Spleen (tissue), 7 donors: ENCODE measurements at regions not wholly inside any gene's neighbourhood (a gene's known extent, or its start where the extent isn't known, plus 50 kb on each side); places are given as distances from the start of the nearest gene placed in this dataset.

Experiments used
- CTCF ChIP-seq, 11 experiments: fragments of 200-600 bp in 7 of 11; fragments of 450-650 bp in 4 of 11; sonication (generic) in 4 of 11; IDR thresholded peaks in 8 of 11; conservative IDR thresholded peaks in 3 of 11; 1 replicate in 7 of 11; 2 replicates in 4 of 11; pipeline versions ENCODE4 v1.4.0 to v1.8.0; 2016 to 2021; ENCODE audit warnings: antibody characterized with exemption in 11 of 11, inconsistent platforms in 4 of 11, mild to moderate bottlenecking in 1 of 11
- POLR2A ChIP-seq, 3 donors: fragments of 450-650 bp; IDR thresholded peaks; one replicate each; pipeline ENCODE4 v1.5.1; 2017; ENCODE audit warnings: antibody characterized with exemption in 3 of 3, mild to moderate bottlenecking in 1 of 3
- POLR2AphosphoS5 ChIP-seq, 3 donors: sonication (generic); formaldehyde crosslinking; IDR thresholded peaks; one replicate each; pipeline ENCODE4 v1.5.1; 2017; ENCODE audit warnings: antibody characterized with exemption in 3 of 3
- donor health status: DM: no; HTN: no; CAD: no; lungs with moderate emphysema.
- donor health status: DM: no; HTN: no; CAD: no.
- donor health status: DM: no; HTN: no; CAD: no.

DNA sequence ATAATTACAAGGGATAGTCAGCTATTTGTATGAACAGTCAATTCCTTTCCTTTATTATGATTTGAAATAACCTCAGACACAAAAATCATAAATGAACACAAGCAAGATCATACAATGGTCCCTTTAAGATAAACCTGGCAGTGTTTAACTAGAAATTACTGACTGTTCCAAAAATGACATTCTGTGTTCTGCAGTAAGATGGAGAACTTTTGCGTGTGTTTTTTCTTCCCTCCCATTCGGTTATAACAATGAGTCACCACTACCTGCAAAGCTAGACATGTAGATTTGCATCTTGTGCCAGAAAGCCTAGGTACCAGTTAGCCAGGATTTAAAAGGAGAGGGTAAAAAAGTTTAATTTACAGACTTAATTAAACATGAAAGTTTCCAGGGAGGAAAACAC lies 248.2 kb upstream of the ADAMTS9 start:
- TF ChIP-seq POLR2AphosphoS5 (IDR thresholded peaks at IDR 0.05) (no peak), POLR2A (IDR thresholded peaks at IDR 0.05) (no peak), CTCF (IDR thresholded peaks at IDR 0.05 in 8 of 11, conservative IDR thresholded peaks at IDR 0.05 in 3 of 11) (no peak)
